ENCODE measurements at regions not wholly inside any gene's neighbourhood (a gene's known extent, or its start where the extent isn't known, plus 50 kb on each side); places are given as distances from the start of the nearest gene placed in this dataset.
"Not testable (repeated sequence)": the region's sequence is repeated elsewhere in the genome, so short reads cannot be mapped to it uniquely, and the experiment has no call there.

- no peak overlapping the region for H3K27ac ChIP-seq
- H3K36me3 ChIP-seq (replicated peaks): no peaks in the 10 kb centered on the region
- no peaks in the 10 kb centered on the region for H3K27me3 ChIP-seq (replicated peaks)
- in situ Hi-C loops (cut with HindIII; ENCODE audit: low pct_ligation_motif_present, low sequenced_read_pairs): no loop called here
- DNase-seq: no peak
- no peak overlapping the region for H3K4me3 ChIP-seq (ENCODE audit: low read depth, low read length)
- TF ChIP-seq, protein P1, sequence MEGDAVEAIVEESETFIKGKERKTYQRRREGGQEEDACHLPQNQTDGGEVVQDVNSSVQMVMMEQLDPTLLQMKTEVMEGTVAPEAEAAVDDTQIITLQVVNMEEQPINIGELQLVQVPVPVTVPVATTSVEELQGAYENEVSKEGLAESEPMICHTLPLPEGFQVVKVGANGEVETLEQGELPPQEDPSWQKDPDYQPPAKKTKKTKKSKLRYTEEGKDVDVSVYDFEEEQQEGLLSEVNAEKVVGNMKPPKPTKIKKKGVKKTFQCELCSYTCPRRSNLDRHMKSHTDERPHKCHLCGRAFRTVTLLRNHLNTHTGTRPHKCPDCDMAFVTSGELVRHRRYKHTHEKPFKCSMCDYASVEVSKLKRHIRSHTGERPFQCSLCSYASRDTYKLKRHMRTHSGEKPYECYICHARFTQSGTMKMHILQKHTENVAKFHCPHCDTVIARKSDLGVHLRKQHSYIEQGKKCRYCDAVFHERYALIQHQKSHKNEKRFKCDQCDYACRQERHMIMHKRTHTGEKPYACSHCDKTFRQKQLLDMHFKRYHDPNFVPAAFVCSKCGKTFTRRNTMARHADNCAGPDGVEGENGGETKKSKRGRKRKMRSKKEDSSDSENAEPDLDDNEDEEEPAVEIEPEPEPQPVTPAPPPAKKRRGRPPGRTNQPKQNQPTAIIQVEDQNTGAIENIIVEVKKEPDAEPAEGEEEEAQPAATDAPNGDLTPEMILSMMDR (IDR thresholded peaks at IDR 0.05; ENCODE audit: low read depth, low read length, missing control alignments): no peak
Measured at GRCh38 chr4:79198951-79199587, 126.8 kb downstream of the NAA11 start.

GRCh38 chr4:79197275-79198009 lies 128.4 kb downstream of the NAA11 start:
- no peak for DNase-seq
- no peaks in the 10 kb centered on the region for H3K36me3 ChIP-seq (replicated peaks)
- in situ Hi-C loops (cut with HindIII; ENCODE audit: low pct_ligation_motif_present, low sequenced_read_pairs): no loop called here
- TF ChIP-seq, protein P1 (IDR thresholded peaks at IDR 0.05; ENCODE audit: low read depth, low read length, missing control alignments): no peak
- H3K27ac ChIP-seq: no peak overlapping the region
- no peak overlapping the region for H3K4me3 ChIP-seq (ENCODE audit: low read depth, low read length)
- H3K27me3 ChIP-seq (replicated peaks): no peaks in the 10 kb centered on the region

GRCh38 chr4:79191292-79191691 lies 134.6 kb downstream of the NAA11 start:
- H3K27ac ChIP-seq; H3K27me3 ChIP-seq (replicated peaks); H3K36me3 ChIP-seq (replicated peaks); in situ Hi-C loops (cut with HindIII; ENCODE audit: low pct_ligation_motif_present, low sequenced_read_pairs); DNase-seq; H3K4me3 ChIP-seq (ENCODE audit: low read depth, low read length): not testable (repeated sequence)

DNA sequence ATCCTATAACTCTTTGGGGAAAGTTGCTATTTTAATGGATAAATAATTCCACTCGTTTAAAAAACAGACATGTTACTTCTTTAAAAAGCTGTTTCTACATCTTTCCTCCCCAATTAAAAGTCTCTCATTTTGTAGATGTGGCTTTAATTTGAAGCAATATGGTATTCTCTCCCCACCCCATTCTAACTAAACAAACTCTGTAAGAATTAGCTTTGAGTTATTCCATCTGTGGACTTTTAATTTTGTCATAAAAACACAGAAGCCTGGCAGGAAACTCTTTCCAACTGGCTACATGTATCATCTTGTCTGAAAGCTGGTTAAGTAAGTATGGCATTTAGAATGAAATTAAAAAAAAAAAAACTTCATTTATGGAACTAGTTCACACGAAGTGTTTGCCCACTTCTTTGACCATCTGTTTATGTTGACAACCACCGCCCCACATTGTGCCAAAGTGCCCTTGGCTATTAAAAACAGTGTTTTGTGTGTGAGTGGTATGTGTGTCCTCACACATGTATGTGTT lies 140.3 kb downstream of the NAA11 start:
- H3K36me3 ChIP-seq (replicated peaks): no peaks in the 10 kb centered on the region
- H3K4me3 ChIP-seq (ENCODE audit: low read depth, low read length): no peak overlapping the region
- no peak overlapping the region for H3K27ac ChIP-seq
- DNase-seq: no peak
- in situ Hi-C loops (cut with HindIII; ENCODE audit: low pct_ligation_motif_present, low sequenced_read_pairs): no loop called here
- TF ChIP-seq, protein P1 (IDR thresholded peaks at IDR 0.05; ENCODE audit: low read depth, low read length, missing control alignments): no peak
- no peaks in the 10 kb centered on the region for H3K27me3 ChIP-seq (replicated peaks)

DNA sequence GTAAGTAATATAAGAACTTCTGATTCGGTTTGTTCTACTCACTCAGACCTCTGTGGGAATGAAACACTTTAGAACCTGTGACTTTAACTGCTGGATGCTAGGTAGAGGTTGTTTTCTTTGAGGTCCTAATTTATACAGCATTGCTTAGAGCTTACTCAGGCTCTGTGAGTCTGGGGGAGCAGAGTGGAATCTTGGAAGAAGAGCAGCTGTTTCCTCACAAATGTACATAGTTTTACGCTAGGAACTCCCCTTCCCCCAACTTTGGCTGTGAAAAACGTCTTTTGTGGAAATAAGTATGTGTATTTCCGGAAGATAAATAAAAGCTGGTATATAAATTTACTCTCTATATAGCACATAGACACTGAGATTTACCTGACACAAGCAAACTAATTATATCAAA lies 141.4 kb downstream of the NAA11 start:
- in situ Hi-C loops (cut with HindIII; ENCODE audit: low pct_ligation_motif_present, low sequenced_read_pairs): no loop called here
- no peaks in the 10 kb centered on the region for H3K36me3 ChIP-seq (replicated peaks)
- no peaks in the 10 kb centered on the region for H3K27me3 ChIP-seq (replicated peaks)
- no peak overlapping the region for H3K4me3 ChIP-seq (ENCODE audit: low read depth, low read length)
- no peak overlapping the region for H3K27ac ChIP-seq
- TF ChIP-seq, protein P1 (IDR thresholded peaks at IDR 0.05; ENCODE audit: low read depth, low read length, missing control alignments): no peak
- no peak for DNase-seq

DNA sequence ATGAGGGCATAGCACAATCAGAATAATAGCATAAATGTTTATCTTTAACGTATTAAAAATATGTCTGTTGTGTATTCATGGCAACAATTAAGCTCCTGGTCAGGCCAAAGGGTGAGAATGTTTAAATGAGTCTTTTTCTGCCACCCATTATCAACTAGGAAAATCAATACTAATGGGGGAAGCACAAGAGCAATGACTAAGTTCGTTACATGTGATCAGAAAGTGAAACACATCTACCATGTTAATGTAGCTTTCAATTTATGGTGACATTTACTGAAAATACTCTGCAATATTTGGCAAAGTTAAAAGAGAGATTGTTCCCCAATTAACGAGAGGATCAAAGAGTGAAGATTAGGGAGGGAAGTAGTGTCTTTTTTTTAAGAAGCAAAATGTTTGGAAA lies 143.7 kb downstream of the NAA11 start:
- in situ Hi-C loops (cut with HindIII; ENCODE audit: low pct_ligation_motif_present, low sequenced_read_pairs): no loop called here
- TF ChIP-seq, protein P1 (IDR thresholded peaks at IDR 0.05; ENCODE audit: low read depth, low read length, missing control alignments): no peak
- Histone ChIP-seq H3K27me3 (replicated peaks) (no peaks in the 10 kb centered on the region), H3K27ac (no peak overlapping the region), H3K36me3 (replicated peaks) (no peaks in the 10 kb centered on the region), H3K4me3 (ENCODE audit: low read depth, low read length) (no peak overlapping the region)
- DNase-seq: no peak
